AG09319 (cell line): ENCODE measurements at regions not wholly inside any gene's neighbourhood (a gene's known extent, or its start where the extent isn't known, plus 50 kb on each side); places are given as distances from the start of the nearest gene placed in this dataset.
"Not testable (repeated sequence)": the region's sequence is repeated elsewhere in the genome, so short reads cannot be mapped to it uniquely, and the experiment has no call there.

Experiments used
- DNase-seq: peaks from one replicate; pipeline ENCODE4 v3.0.0-alpha.2; 2010; ENCODE audit warnings: low read depth; ENCODE audit errors: extremely low read depth
- CTCF ChIP-seq: IDR thresholded peaks from 2 replicates; pipeline ENCODE4 v1.5.1; 2011; ENCODE audit warnings: low read depth, mild to moderate bottlenecking, inconsistent platforms, low read length, moderate library complexity

GRCh38 chrX:114272096-114272686 is 311.7 kb upstream of the HTR2C start:
- DNase-seq: no peak
- no peak for TF ChIP-seq CTCF

DNA sequence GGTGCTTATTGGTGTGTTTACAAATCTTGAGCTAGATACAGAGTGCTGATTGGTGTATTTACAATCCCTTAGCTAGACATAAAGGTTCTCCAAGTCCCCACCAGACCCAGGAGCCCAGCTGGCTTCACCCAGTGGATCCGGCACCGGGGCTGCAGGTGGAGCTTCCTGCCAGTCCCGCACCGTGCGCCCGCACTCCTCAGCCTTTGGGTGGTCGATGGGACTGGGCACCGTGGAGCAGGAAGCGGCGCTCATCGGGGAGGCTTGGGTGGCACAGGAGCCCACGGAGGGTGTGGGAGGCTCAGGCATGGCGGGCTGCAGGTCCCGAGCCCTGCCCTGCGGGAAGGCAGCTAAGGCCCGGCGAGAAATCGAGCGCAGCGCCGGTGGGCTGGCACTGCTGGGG is 313.5 kb upstream of the HTR2C start:
- not testable (repeated sequence) for DNase-seq

DNA sequence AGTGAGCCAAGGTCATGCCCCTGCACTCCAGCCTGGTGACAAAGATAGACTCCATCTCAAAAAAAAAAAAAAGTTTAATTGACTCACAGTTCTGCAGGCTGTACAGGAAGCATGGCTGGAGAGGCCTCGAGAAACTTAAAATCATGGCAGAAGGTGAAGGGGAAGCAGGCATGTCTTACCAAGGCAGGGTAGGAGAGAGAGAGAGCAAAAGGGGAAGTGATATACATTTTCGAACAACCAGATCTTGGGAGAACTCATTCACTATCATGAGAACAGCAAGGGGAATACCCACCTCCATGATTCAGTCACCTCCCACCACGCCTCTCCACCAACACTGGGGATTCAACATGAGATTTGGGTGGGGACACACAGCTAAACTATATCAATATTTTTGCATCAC is 315.2 kb upstream of the HTR2C start:
- TF ChIP-seq CTCF: no peak
- DNase-seq: no peak

DNA sequence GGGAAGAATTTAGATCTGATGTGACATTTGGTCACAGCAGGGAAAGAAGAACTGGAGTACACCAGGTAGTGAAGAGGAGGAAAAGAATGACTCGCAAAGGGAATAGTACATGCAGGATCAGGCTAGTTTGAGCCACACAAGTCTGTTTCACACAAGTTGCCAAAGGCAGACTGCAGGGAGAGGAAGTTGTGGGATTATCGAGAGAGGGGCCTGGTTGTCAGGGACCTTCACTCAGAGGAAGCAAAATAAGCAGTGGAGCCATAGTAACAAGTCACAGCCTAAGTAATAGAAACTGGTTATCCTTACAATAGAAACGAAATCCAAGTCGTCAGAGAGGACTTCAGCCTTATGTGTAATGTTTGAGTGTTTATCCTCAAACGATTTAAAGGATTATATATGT is 316.7 kb upstream of the HTR2C start:
- DNase-seq: no peak
- no peak for TF ChIP-seq CTCF

DNA sequence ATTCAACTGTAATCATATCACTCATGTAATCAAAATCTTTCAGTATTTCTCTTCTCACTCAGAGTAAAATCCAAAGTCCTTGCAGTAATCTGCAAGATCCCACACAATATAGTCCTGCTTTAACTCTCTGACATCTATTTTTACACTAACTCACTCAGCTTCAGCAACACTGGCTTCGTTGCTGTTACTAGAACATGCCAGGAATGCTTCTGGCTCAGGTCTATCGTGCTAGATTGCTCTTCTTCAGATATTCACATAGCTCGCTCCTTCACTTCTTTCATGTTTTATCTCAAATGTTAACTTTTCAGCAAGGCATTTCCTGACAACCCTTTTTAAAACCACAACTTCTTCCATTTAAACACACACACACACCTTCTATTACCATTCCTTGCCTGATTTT is 331.7 kb upstream of the HTR2C start:
- TF ChIP-seq CTCF: no peak

DNA sequence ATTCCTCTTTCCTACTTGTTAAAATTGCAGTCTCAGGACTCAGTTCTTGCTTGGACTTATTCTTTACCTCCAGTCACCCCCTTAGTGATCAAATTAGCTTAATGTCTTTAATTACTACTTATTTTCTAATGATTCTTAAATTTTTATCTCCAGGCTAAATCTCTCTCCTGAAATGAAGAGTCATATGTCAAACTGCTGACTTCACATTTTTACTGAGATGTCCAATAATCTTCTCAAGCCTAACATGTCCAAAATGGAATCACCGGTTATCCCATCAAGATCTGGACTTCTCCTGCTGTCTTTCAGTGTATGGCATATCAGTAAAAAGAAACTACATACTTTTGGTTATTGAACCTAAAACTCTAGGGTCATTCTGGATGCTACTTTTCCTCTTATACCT is 332.3 kb upstream of the HTR2C start:
- DNase-seq: no peak
- TF ChIP-seq CTCF: no peak

More for the DNA sequence above, 331.7 kb upstream of the HTR2C start:
- DNase-seq: no peak

GRCh38 chrX:114221445-114221844 is 362.4 kb upstream of the HTR2C start:
- TF ChIP-seq CTCF: no peak
- DNase-seq: no peak

GRCh38 chrX:114210879-114211278 is 373.0 kb upstream of the HTR2C start:
- DNase-seq: no peak

More at GRCh38 chrX:114210879-114211278, 373.0 kb upstream of the HTR2C start:
- TF ChIP-seq CTCF: no peak
